ENCODE measurements at regions not wholly inside any gene's neighbourhood (a gene's known extent, or its start where the extent isn't known, plus 50 kb on each side); places are given as distances from the start of the nearest gene placed in this dataset.

DNA sequence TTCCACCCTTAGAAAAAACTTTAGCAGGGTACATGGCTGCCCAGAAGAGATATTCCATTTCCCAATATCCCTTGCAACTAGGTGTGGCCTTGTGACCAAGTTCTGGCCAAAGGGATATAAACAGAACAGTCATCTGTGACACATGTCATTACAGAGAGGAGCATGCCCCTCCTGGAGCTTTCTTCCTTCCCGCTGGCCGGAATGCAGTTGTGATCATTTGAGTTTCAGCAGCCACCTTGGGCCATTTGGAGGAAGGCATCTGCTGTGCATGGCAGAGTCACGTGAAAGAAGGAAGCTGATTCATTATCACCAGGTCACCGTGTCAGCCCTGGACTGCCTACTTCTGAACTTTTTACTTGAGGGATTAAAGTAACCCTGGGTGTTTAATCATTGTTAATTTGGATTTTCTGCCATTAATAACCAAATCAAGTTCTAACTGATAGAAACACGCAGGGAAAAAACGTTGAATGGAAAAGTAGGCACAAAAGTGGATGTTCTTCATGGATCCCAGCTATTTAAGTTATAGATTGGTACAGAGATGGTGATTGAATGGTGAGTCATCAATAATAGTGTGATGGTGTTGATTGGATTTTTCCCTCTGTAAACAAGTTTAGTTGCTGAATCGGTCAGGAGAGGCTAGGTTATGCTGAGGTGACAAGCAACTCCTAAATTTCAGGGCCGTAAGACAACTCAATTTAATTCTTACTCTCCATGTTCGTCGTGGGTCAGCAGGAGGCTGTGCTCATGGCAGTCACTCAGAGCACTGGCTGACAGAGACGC lies 80.7 kb upstream of the CCDC167 start:
- Histone ChIP-seq H3K9me3 (ENCODE audit: low read depth) (no peaks in the 10 kb centered on the region), H3K27me3 (no peaks in the 10 kb centered on the region), H3K4me3 (no peak overlapping the region), H3K27ac (no peak overlapping the region), H3K36me3 (replicated peaks; ENCODE audit: insufficient read depth, low read depth) (no peaks in the 10 kb centered on the region), H2AFZ (no peak overlapping the region), H3K9me2 (replicated peaks; ENCODE audit: insufficient read depth) (no peaks in the 10 kb centered on the region), H3K79me2 (no peaks in the 10 kb centered on the region), H3K4me1 (ENCODE audit: insufficient read depth) (no peaks in the 10 kb centered on the region), H3K4me2 (no peak overlapping the region), H4K20me1 (ENCODE audit: insufficient read depth, poor library complexity, severe bottlenecking) (no peaks in the 10 kb centered on the region)
- 86% methylated on average over 11 of the region's 11 CpGs for WGBS (ENCODE audit: low lambda C conversion rate, missing lambda C conversion rate)
- DNase-seq (ENCODE audit: low spot score), result no peak
- TF ChIP-seq EZH2phosphoT487 (IDR thresholded peaks at IDR 0.05; ENCODE audit: low read depth, severe bottlenecking, unreplicated experiment) (no peak), EZH2 (IDR thresholded peaks at IDR 0.05; ENCODE audit: borderline replicate concordance) (no peak)
- TF ChIP-seq, protein P1, sequence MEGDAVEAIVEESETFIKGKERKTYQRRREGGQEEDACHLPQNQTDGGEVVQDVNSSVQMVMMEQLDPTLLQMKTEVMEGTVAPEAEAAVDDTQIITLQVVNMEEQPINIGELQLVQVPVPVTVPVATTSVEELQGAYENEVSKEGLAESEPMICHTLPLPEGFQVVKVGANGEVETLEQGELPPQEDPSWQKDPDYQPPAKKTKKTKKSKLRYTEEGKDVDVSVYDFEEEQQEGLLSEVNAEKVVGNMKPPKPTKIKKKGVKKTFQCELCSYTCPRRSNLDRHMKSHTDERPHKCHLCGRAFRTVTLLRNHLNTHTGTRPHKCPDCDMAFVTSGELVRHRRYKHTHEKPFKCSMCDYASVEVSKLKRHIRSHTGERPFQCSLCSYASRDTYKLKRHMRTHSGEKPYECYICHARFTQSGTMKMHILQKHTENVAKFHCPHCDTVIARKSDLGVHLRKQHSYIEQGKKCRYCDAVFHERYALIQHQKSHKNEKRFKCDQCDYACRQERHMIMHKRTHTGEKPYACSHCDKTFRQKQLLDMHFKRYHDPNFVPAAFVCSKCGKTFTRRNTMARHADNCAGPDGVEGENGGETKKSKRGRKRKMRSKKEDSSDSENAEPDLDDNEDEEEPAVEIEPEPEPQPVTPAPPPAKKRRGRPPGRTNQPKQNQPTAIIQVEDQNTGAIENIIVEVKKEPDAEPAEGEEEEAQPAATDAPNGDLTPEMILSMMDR (IDR thresholded peaks at IDR 0.05; ENCODE audit: poor library complexity), result no peak

DNA sequence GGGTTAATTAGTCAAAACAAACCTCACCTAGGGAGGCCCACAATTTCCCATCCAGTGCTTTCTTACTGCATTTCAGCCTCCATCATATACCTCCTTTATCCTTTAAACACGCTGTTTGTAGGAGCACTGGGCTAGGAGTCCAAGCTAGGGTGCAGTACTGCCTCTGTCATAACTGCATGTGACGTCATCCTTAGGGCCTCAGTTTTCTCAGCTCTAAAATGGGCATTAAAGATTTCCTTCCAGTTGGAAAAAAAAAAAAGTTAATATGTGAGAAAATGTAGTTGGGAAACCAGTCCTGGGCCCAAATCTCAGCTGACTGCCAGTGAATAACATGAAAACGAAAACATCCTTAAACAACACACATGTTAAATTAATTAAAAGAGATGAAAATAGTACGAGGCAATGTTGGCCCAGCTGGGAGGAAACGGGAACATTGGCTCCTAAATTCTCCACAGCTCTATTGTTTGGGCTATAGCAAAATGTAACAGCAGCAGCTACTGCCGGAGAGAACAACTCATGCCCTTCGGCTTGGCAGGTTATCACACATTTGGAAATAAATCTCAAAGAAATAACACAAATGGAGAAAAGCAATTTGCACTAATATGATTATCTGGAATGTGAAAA lies 79.9 kb upstream of the CCDC167 start:
- H3K27ac ChIP-seq, result no peak overlapping the region
- no peaks in the 10 kb centered on the region for H3K9me2 ChIP-seq (replicated peaks; ENCODE audit: insufficient read depth)
- H3K4me3 ChIP-seq, result no peak overlapping the region
- no peaks in the 10 kb centered on the region for H3K27me3 ChIP-seq
- WGBS (ENCODE audit: low lambda C conversion rate, missing lambda C conversion rate), result 88% methylated on average over 7 of the region's 7 CpGs
- no peaks in the 10 kb centered on the region for H3K79me2 ChIP-seq
- TF ChIP-seq, protein P1 (IDR thresholded peaks at IDR 0.05; ENCODE audit: poor library complexity), result no peak
- TF ChIP-seq EZH2phosphoT487 (IDR thresholded peaks at IDR 0.05; ENCODE audit: low read depth, severe bottlenecking, unreplicated experiment) (no peak), EZH2 (IDR thresholded peaks at IDR 0.05; ENCODE audit: borderline replicate concordance) (no peak)
- no peaks in the 10 kb centered on the region for H3K4me1 ChIP-seq (ENCODE audit: insufficient read depth)
- H4K20me1 ChIP-seq (ENCODE audit: insufficient read depth, poor library complexity, severe bottlenecking), result no peaks in the 10 kb centered on the region
- H3K36me3 ChIP-seq (replicated peaks; ENCODE audit: insufficient read depth, low read depth), result no peaks in the 10 kb centered on the region
- no peak overlapping the region for H2AFZ ChIP-seq
- no peaks in the 10 kb centered on the region for H3K9me3 ChIP-seq (ENCODE audit: low read depth)
- no peak overlapping the region for H3K4me2 ChIP-seq
- DNase-seq (ENCODE audit: low spot score), result no peak

DNA sequence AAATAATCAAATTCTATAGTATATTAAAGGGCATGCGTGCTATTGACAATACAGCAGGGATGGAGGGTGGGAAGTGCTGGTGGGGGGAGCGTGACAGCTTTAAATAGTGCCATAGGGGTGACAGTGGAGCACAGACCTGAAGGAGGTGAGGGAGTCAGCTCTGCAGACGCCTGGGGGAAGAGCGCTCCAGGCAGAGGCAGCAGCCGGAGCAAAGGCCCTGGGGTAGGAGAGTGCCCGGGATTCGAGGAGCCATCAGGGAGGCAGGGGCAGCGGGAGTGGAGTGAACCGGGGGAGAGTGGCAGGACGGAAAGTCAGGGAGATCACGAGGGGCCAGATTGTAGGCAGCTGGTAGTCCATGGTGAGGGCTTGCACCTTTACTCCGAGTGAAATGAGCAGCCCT lies 78.4 kb upstream of the CCDC167 start:
- H3K4me2 ChIP-seq, result no peak overlapping the region
- no peak overlapping the region for H2AFZ ChIP-seq
- no peaks in the 10 kb centered on the region for H3K4me1 ChIP-seq (ENCODE audit: insufficient read depth)
- H3K9me3 ChIP-seq (ENCODE audit: low read depth), result no peaks in the 10 kb centered on the region
- 92% methylated on average over 9 of the region's 12 CpGs for WGBS (ENCODE audit: low lambda C conversion rate, missing lambda C conversion rate)
- DNase-seq (ENCODE audit: low spot score), result no peak
- no peaks in the 10 kb centered on the region for H3K79me2 ChIP-seq
- H4K20me1 ChIP-seq (ENCODE audit: insufficient read depth, poor library complexity, severe bottlenecking), result no peaks in the 10 kb centered on the region
- no peak overlapping the region for H3K4me3 ChIP-seq
- no peak for TF ChIP-seq EZH2 (IDR thresholded peaks at IDR 0.05; ENCODE audit: borderline replicate concordance)
- no peak for TF ChIP-seq EZH2phosphoT487 (IDR thresholded peaks at IDR 0.05; ENCODE audit: low read depth, severe bottlenecking, unreplicated experiment)
- TF ChIP-seq, protein P1 (IDR thresholded peaks at IDR 0.05; ENCODE audit: poor library complexity), result no peak
- no peak overlapping the region for H3K27ac ChIP-seq
- H3K27me3 ChIP-seq, result no peaks in the 10 kb centered on the region
- no peaks in the 10 kb centered on the region for H3K36me3 ChIP-seq (replicated peaks; ENCODE audit: insufficient read depth, low read depth)
- no peaks in the 10 kb centered on the region for H3K9me2 ChIP-seq (replicated peaks; ENCODE audit: insufficient read depth)
